Ectodermal cell (in vitro differentiated cells): ENCODE measurements at regions not wholly inside any gene's neighbourhood (a gene's known extent, or its start where the extent isn't known, plus 50 kb on each side); places are given as distances from the start of the nearest gene placed in this dataset.

ENCODE experiments used
- H3K27ac ChIP-seq: 2 replicates; pipeline ENCODE4 v1.7.0; 2013; ENCODE audit warnings: mild to moderate bottlenecking, low read depth, low read length; ENCODE audit not compliant: insufficient read depth, poor library complexity, severe bottlenecking
- H3K27me3 ChIP-seq: 2 replicates; pipeline ENCODE4 v1.7.0; 2013; ENCODE audit warnings: mild to moderate bottlenecking, low read length; ENCODE audit not compliant: insufficient read depth, control insufficient read depth, poor library complexity, severe bottlenecking
- H3K36me3 ChIP-seq: one replicate; pipeline ENCODE4 v1.7.0; 2013; ENCODE audit warnings: low read length; ENCODE audit not compliant: control insufficient read depth, insufficient read depth
- H3K4me1 ChIP-seq: one replicate; pipeline ENCODE4 v1.7.0; 2013; ENCODE audit warnings: low read length; ENCODE audit not compliant: control insufficient read depth, insufficient read depth
- H3K4me3 ChIP-seq: 2 replicates; pipeline ENCODE4 v1.7.0; 2013; ENCODE audit warnings: low read depth, low read length, control low read depth; ENCODE audit not compliant: insufficient read depth
- H3K9me3 ChIP-seq: 2 replicates; pipeline ENCODE4 v1.7.0; 2013; ENCODE audit warnings: mild to moderate bottlenecking, low read length, moderate library complexity; ENCODE audit not compliant: control insufficient read depth
- WGBS, 2 experiments: methylation state at CpG; one replicate each; pipeline ENCODE4 v1.1.7; 2013; ENCODE audit warnings: missing lambda C conversion rate in 2 of 2; 5-methylcytosine and 5-hydroxymethylcytosine counted together

DNA sequence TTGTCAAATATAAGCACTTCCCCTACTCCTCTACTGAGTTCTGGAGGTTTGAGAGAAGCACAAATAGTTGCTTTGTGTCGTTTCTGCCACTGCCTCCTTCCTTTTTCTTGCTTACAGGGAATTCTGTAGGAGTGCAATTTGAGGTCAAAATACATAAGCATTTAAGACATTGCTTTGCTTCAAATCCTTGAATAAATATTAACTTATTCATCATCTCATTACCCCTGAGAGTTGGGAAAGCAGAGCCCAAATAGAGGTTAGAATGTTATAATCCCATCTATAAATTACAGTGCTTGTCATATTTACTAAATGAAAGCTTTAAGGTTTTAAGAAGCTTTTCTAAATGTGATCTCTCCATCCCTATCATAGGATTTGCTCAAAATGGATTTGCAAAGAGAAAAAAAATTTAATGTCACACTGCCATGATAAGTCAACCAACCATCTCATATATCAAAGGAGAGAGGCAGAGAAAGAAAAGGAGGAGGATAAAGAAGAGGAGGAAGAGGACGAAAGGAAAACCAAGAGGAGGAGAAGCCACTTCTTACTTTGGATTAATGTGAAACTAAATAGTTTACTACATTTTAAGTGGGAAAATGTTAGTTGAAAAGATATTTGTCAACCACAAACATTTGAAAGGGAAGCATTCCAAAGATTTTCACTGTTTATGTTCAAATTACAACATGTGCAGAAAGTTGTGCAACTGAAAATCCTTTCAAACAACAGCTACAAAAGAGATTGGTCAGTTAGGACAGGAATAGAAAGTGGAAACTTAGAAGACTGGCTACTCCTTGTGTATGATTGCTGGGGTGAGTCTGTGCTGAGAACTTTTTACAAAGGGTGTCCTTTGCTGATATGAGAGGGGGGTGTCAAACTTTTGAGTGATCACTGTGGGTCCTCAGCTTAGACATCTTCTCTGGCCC lies 277.3 kb upstream of the FN1 start:
- WGBS, 2 experiments: 72 to 95% methylated on average over 2 of the region's 2 CpGs
- no peak overlapping the region for H3K4me3 ChIP-seq
- H3K9me3 ChIP-seq: no peaks in the 10 kb centered on the region
- no peak overlapping the region for H3K27ac ChIP-seq
- no peaks in the 10 kb centered on the region for H3K4me1 ChIP-seq
- no peaks in the 10 kb centered on the region for H3K36me3 ChIP-seq
- no peaks in the 10 kb centered on the region for H3K27me3 ChIP-seq

DNA sequence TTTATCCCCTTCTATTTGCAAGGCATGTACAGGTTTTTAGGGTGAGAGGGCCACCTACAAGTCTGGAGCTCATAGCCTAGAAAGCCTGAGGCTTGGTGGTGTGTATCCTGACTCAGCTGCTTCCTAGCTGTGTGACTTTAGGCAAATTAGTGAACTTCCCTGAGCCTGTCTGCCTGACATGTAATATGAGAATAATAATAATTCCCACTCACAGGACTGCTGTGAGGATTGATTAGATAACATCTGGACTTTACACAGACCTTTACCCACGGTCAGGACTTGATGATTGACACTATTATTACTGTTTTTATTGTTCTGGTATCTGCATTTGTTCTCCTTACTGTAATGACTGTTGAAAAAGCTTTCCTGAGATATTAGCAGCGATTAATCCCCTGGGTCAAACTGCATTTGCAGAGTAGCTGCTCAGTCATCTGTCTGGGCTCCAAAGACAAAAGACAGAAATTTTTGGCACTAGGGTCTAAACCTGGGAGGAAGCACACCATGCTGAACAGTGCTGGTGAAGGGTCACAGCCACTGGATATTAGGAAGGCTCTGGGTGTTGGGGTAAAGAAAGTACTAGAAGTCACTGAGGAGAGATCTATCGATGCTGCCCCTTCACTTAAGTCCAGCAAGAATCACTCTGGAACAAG lies 276.5 kb upstream of the FN1 start:
- Histone ChIP-seq H3K9me3 (no peaks in the 10 kb centered on the region), H3K27ac (no peak overlapping the region), H3K27me3 (no peaks in the 10 kb centered on the region), H3K4me1 (no peaks in the 10 kb centered on the region), H3K4me3 (no peak overlapping the region), H3K36me3 (no peaks in the 10 kb centered on the region)
- WGBS, 2 experiments: 95 to 99% methylated on average over 3 of the region's 3 CpGs

DNA sequence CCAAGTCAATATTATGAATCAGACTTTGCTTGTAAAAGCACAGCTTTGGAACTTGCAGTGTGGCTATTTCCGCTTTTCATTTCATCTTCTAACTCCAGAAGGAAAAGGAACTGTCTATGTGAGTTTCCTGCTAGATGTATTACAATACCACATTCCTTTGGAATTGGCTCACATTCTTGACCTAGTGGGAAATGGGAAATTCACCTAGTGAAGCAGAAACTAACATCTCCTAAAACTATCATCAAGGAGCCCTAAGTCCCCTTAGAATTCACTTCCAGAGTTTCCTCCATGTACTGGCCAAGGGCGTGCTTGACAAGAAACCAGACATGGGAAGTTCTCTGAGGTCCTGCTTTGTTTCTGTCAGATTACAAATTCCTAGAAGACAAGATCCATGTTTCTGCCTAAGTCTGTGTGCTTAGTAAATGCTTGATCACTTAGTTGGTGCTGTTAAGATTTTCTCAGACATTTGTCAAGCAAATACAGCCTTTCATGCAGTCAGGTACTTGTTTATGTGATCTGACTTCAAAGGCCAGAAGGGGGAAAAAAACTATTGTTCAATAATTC lies 275.7 kb upstream of the FN1 start:
- H3K27me3 ChIP-seq: no peaks in the 10 kb centered on the region
- no peaks in the 10 kb centered on the region for H3K9me3 ChIP-seq
- H3K4me1 ChIP-seq: no peaks in the 10 kb centered on the region
- H3K4me3 ChIP-seq: no peak overlapping the region
- WGBS, 2 experiments: 87 to 92% methylated on average over 2 of the region's 2 CpGs
- H3K27ac ChIP-seq: no peak overlapping the region
- H3K36me3 ChIP-seq: no peaks in the 10 kb centered on the region

DNA sequence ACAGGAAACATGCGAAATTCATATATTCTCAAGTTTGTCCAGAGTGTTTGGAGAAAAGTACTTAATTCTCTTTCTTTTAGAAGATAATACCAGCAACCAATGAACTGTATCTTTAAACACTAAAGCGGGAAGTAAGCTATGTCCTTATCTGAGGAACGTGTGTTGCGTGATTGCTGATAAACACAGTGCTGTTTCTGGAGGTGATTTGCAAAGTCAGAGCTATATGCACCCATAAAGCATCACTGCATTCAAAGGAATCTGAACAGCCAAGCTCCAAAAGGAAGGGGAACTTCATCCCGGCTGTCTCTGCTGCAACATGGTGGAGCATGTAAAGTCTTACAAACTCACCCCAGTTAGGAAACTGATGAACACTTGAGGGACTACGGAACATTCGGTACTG lies 271.7 kb upstream of the FN1 start:
- WGBS, 2 experiments: 95 to 96% methylated on average over 7 of the region's 7 CpGs

DNA sequence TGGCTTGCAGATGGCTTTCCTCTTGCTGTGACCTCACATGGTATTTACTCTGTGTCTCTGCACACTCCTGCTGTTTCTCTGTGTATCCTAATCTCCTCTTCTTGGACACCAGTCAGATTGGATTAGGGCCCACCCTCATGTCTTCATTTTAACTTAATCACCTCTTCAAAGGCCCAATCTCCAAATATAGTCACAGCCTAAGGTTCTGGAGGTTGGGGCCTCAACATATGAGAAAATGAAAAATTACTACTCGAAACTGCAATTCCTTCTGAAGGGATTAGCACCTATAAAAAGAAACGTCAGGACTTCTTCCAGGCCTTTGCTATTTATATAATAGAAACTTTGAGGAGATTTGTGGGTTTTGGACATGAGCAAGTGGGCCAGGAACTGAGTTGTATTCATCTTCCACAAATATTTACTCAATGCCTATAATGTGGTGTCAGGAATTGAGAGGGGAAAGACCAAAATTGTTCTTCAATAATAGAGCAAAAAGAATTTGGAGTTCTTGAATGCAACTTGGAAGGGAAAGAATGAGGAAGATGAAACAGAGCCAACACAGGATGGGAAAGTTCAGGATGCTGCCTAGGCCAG lies 270.0 kb upstream of the FN1 start:
- H3K27me3 ChIP-seq: no peaks in the 10 kb centered on the region
- no peak overlapping the region for H3K27ac ChIP-seq
- WGBS, 2 experiments: 96% methylated on average over 2 of the region's 2 CpGs; no CpG with 5 or more reads in 1 of the 2 experiments
- no peaks in the 10 kb centered on the region for H3K36me3 ChIP-seq
- no peaks in the 10 kb centered on the region for H3K9me3 ChIP-seq
- H3K4me3 ChIP-seq: no peak overlapping the region
- no peaks in the 10 kb centered on the region for H3K4me1 ChIP-seq

More for the DNA sequence above, 271.7 kb upstream of the FN1 start:
- no peaks in the 10 kb centered on the region for H3K9me3 ChIP-seq
- no peak overlapping the region for H3K4me3 ChIP-seq
- no peaks in the 10 kb centered on the region for H3K36me3 ChIP-seq
- no peak overlapping the region for H3K27ac ChIP-seq
- H3K27me3 ChIP-seq: no peaks in the 10 kb centered on the region
- H3K4me1 ChIP-seq: no peaks in the 10 kb centered on the region

DNA sequence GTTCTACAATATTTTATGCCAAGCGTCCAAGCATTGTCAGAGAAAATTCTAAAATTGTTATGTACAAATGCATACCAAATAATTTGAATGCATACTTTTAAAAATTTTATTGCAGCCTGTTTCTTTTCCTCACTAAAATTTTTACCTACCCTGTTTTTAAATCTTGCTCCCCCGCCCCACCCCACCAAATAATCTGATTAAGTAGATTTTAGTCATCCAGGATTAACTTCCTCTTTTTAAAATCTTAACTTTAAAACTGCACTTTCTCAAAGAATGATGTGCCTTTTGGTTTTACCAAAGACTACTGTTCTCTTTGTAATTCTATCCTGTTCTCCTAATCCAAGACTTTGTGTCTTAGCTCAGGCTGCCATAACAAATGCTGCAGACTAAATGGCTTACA lies 269.4 kb upstream of the FN1 start:
- no peak overlapping the region for H3K27ac ChIP-seq
- 76 to 89% methylated on average over 1 of the region's 2 CpGs for WGBS, 2 experiments

DNA sequence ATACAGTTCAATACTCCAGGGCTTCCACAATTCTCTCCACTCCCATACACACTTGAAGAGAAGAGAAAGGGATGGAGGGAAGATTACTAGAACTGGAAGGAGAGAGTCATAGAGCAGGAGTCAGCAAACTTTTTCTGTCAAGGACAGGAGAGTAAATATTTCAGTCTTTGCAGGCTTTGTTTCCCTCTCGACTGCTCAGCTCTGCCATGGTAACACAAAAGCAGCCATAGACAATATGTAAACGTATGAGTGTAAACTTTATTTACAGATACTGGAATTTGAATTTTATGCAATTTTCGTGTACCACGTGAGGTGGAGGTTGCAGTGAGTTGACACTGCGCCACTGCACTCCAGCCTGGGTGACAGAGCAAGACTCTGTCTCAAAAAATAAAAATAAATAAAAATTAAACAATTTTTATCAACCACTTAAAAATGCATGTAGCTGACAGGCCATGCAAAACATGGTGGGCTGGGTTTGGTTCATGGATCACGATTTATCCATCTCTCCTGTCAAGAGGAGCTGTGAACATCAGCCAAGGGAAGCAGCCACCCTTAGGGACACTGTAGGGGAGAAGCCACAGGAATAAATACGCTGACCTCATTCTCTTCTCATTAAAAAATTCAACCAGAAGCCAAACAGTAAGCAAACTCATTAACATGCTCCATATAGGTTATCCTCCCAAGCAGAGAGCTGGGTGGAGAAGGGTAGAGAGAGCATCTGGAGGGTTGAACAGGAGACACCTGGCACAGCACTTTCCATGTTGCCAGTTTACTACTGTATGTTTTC lies 266.4 kb upstream of the FN1 start:
- H3K27ac ChIP-seq: no peak overlapping the region
- no peaks in the 10 kb centered on the region for H3K9me3 ChIP-seq
- WGBS, 2 experiments: 75 to 78% methylated on average over 6 to 7 of the region's 7 CpGs
- H3K4me1 ChIP-seq: no peaks in the 10 kb centered on the region
- no peaks in the 10 kb centered on the region for H3K27me3 ChIP-seq
- H3K4me3 ChIP-seq: no peak overlapping the region
- no peaks in the 10 kb centered on the region for H3K36me3 ChIP-seq

More for the DNA sequence above, 269.4 kb upstream of the FN1 start:
- H3K27me3 ChIP-seq: no peaks in the 10 kb centered on the region
- no peaks in the 10 kb centered on the region for H3K9me3 ChIP-seq
- no peak overlapping the region for H3K4me3 ChIP-seq
- H3K4me1 ChIP-seq: no peaks in the 10 kb centered on the region
- H3K36me3 ChIP-seq: no peaks in the 10 kb centered on the region

DNA sequence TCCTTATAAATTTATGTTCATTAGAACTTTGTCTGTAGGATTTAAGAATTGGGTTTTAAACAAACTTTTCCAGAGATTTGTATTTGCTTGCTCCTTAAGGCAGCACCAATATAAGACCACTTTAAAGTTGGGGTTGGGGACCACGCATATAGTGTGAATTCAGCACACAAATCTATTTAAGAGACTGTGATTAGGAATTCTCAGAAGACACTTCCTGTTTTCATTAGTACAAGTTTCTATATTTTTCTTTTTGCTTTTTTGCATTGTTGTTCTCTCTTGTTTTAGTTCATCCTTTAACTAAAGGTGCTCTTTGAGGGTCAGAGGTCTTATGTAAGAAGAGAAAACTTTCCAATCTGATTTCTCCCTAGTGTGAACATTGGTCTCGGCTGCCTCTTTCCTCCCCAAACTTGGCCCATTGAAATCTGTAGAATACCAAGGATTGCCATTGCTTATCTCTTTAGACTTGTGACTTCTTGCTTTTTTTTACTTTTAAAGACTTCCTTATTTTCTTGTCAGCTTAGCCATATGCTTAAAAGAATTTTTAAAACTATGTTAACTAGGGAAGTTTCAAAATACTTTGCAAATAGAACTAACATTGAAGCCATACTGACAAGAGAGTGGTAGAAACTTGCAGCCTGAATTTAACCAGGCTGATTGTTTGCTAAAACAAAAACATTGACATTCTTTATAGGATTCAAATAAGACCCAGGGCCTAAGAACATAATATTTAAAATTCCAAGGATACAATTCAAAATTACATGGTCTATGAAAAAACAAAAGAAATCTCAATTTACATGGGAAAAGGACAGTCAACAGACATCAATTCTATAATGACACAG lies 264.1 kb upstream of the FN1 start:
- Histone ChIP-seq H3K27ac (no peak overlapping the region), H3K27me3 (no peaks in the 10 kb centered on the region), H3K9me3 (no peaks in the 10 kb centered on the region), H3K36me3 (no peaks in the 10 kb centered on the region), H3K4me1 (no peaks in the 10 kb centered on the region), H3K4me3 (no peak overlapping the region)
- 89 to 90% methylated on average over 2 of the region's 2 CpGs for WGBS, 2 experiments

DNA sequence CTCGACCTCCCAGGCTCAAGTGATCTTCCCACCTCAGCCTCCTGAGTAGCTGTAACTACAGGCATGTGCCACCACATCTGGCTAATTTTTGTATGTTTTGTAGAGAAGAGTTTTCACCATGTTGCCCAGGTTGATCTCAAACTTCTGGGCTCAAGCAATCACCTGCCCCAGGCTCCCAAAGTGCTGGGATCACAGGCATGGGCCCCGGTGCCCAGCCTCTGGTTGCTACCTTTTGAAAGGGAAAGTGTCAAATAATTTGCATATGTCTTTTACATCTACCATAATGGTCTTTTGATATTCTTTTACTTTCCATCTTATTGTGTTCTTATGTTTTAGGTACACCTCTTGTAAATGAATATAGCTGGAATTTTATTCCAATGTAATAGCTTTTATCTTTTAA lies 263.1 kb upstream of the FN1 start:
- no peaks in the 10 kb centered on the region for H3K36me3 ChIP-seq
- H3K4me1 ChIP-seq: no peaks in the 10 kb centered on the region
- H3K27me3 ChIP-seq: no peaks in the 10 kb centered on the region
- no peak overlapping the region for H3K27ac ChIP-seq
- no peak overlapping the region for H3K4me3 ChIP-seq
- WGBS, 2 experiments: 89 to 97% methylated on average over 2 of the region's 2 CpGs
- no peaks in the 10 kb centered on the region for H3K9me3 ChIP-seq
